ENCODE measurements at regions not wholly inside any gene's neighbourhood (a gene's known extent, or its start where the extent isn't known, plus 50 kb on each side); places are given as distances from the start of the nearest gene placed in this dataset.
"Not testable (repeated sequence)": the region's sequence is repeated elsewhere in the genome, so short reads cannot be mapped to it uniquely, and the experiment has no call there.

- no peak for DNase-seq
Measured at GRCh38 chr21:28579986-28580550, 412.6 kb downstream of the LTN1 start.

GRCh38 chr21:28568692-28569091 lies 424.0 kb downstream of the LTN1 start:
- no peak for DNase-seq

GRCh38 chr21:28563933-28564332 lies 428.7 kb downstream of the LTN1 start:
- not testable (repeated sequence) for DNase-seq

- DNase-seq: no peak
Measured at GRCh38 chr21:28561772-28562171, 430.9 kb downstream of the LTN1 start.

- no peak for DNase-seq
Measured at GRCh38 chr21:28554660-28555475, 437.8 kb downstream of the LTN1 start.

GRCh38 chr21:28550057-28550825 lies 442.4 kb downstream of the LTN1 start:
- DNase-seq: no peak

GRCh38 chr21:28548291-28548690 lies 444.4 kb downstream of the LTN1 start:
- DNase-seq: no peak

GRCh38 chr21:28547766-28548165 lies 444.9 kb downstream of the LTN1 start:
- no peak for DNase-seq

GRCh38 chr21:28543975-28544374 lies 448.7 kb downstream of the LTN1 start:
- no peak for DNase-seq

- DNase-seq: no peak
Measured at GRCh38 chr21:28541371-28542112, 451.1 kb downstream of the LTN1 start.

GRCh38 chr21:28540514-28540913 lies 452.2 kb downstream of the LTN1 start:
- DNase-seq: no peak

- no peak for DNase-seq
Measured at GRCh38 chr21:28539623-28539988, 453.1 kb downstream of the LTN1 start.

- DNase-seq: no peak
Measured at GRCh38 chr21:28538987-28539622, 453.6 kb downstream of the LTN1 start.

- DNase-seq: no peak
Measured at GRCh38 chr21:28537371-28538079, 455.2 kb downstream of the LTN1 start.

- DNase-seq: no peak
Measured at GRCh38 chr21:28532446-28532845, 460.2 kb downstream of the LTN1 start.

- no peak for DNase-seq
Measured at GRCh38 chr21:28523367-28523766, 469.3 kb downstream of the LTN1 start.

GRCh38 chr21:28522014-28522799 lies 470.5 kb downstream of the LTN1 start:
- DNase-seq: no peak

- DNase-seq: no peak
Measured at GRCh38 chr21:28518630-28519029, 474.0 kb downstream of the LTN1 start.

GRCh38 chr21:28516991-28517592 lies 475.6 kb downstream of the LTN1 start:
- peak; percentile 16 for DNase-seq

GRCh38 chr21:28516021-28516420 lies 476.7 kb downstream of the LTN1 start:
- DNase-seq: no peak

- DNase-seq: no peak
Measured at GRCh38 chr21:28513428-28513827, 479.2 kb downstream of the LTN1 start.
